ENCODE measurements at regions not wholly inside any gene's neighbourhood (a gene's known extent, or its start where the extent isn't known, plus 50 kb on each side); places are given as distances from the start of the nearest gene placed in this dataset.

- Mint-ChIP-seq H3K9me3 (no peaks in the 10 kb centered on the region), H3K36me3 (ENCODE audit: low read depth) (no peaks in the 10 kb centered on the region), H3K4me3 (no peak overlapping the region), H3K27ac (no peak overlapping the region), H3K4me1 (no peaks in the 10 kb centered on the region), H3K27me3 (no peaks in the 10 kb centered on the region)
- DNase-seq (no peak), ATAC-seq (ENCODE audit: low read depth) (no peak)
- ChIA-PET POLR2A (no interaction called here), CTCF (interaction anchor here (1.1 kb wide), 1 partner anchor 352 kb away, joined by 3 read pairs; no protein-coding TSS in a partner anchor)
- intact Hi-C loops (cut with micrococcal nuclease), result no loop called here
- TF ChIP-seq CTCF (IDR thresholded peaks at IDR 0.05), result no peak
These were observed 58.4 kb upstream of the ARL8B start for GRCh38 chr3:5063724-5064123.

- ChIA-PET CTCF (interaction anchor here (0.9 kb wide), 1 partner anchor 357 kb away, joined by 3 read pairs; no protein-coding TSS in a partner anchor), POLR2A (no interaction called here)
- TF ChIP-seq CTCF (IDR thresholded peaks at IDR 0.05), result no peak
- intact Hi-C loops (cut with micrococcal nuclease), result no loop called here
- Mint-ChIP-seq H3K4me3 (no peak overlapping the region), H3K36me3 (ENCODE audit: low read depth) (no peaks in the 10 kb centered on the region), H3K4me1 (no peaks in the 10 kb centered on the region), H3K27ac (no peak overlapping the region), H3K27me3 (peaks cover 6% of the 10 kb centered on the region), H3K9me3 (no peaks in the 10 kb centered on the region)
- no peak for ATAC-seq (ENCODE audit: low read depth)
- no peak for DNase-seq
These were observed 53.5 kb upstream of the ARL8B start for GRCh38 chr3:5068531-5069050.

GRCh38 chr3:5069627-5070026 is 52.5 kb upstream of the ARL8B start:
- ChIA-PET CTCF (no interaction called here), POLR2A (no interaction called here)
- Mint-ChIP-seq H3K27ac (no peak overlapping the region), H3K9me3 (no peaks in the 10 kb centered on the region), H3K4me3 (no peak overlapping the region), H3K36me3 (ENCODE audit: low read depth) (no peaks in the 10 kb centered on the region), H3K4me1 (no peaks in the 10 kb centered on the region), H3K27me3 (peaks cover 6% of the 10 kb centered on the region)
- intact Hi-C loops (cut with micrococcal nuclease), result no loop called here
- DNase-seq, result no peak
- no peak for ATAC-seq (ENCODE audit: low read depth)
- TF ChIP-seq CTCF (IDR thresholded peaks at IDR 0.05), result no peak

- Mint-ChIP-seq H3K27ac (no peak overlapping the region), H3K36me3 (ENCODE audit: low read depth) (no peaks in the 10 kb centered on the region), H3K4me1 (no peaks in the 10 kb centered on the region), H3K4me3 (no peak overlapping the region), H3K9me3 (no peaks in the 10 kb centered on the region), H3K27me3 (peaks cover 7% of the 10 kb centered on the region)
- ATAC-seq (ENCODE audit: low read depth) (no peak), DNase-seq (no peak)
- intact Hi-C loops (cut with micrococcal nuclease), result no loop called here
- ChIA-PET CTCF (no interaction called here), POLR2A (no interaction called here)
- no peak for TF ChIP-seq CTCF (IDR thresholded peaks at IDR 0.05)
These were observed 51.0 kb upstream of the ARL8B start for GRCh38 chr3:5071061-5071460.

- intact Hi-C loops (cut with micrococcal nuclease), result no loop called here
- no peak for DNase-seq
- ChIA-PET CTCF (no interaction called here), POLR2A (no interaction called here)
- no peak overlapping the region for H3K4me3 Mint-ChIP-seq
- H3K27ac Mint-ChIP-seq, result no peak overlapping the region
- no peak for ATAC-seq (ENCODE audit: low read depth)
- H3K9me3 Mint-ChIP-seq, result no peaks in the 10 kb centered on the region
- H3K4me1 Mint-ChIP-seq, result no peaks in the 10 kb centered on the region
- no peak for TF ChIP-seq CTCF (IDR thresholded peaks at IDR 0.05)
- H3K36me3 Mint-ChIP-seq (ENCODE audit: low read depth), result no peaks in the 10 kb centered on the region
- H3K27me3 Mint-ChIP-seq, result peaks cover 7% of the 10 kb centered on the region
These were observed 49.8 kb upstream of the ARL8B start for GRCh38 chr3:5072100-5072816.
